HG02870 (cell line): ENCODE measurements at regions not wholly inside any gene's neighbourhood (a gene's known extent, or its start where the extent isn't known, plus 50 kb on each side); places are given as distances from the start of the nearest gene placed in this dataset.
"Not testable (repeated sequence)": the region's sequence is repeated elsewhere in the genome, so short reads cannot be mapped to it uniquely, and the experiment has no call there.

Experiments
- ATAC-seq: cut with Tn5 transposase; IDR thresholded peaks from one replicate; pipeline ENCODE4 v1.9.1; 2021; ENCODE audit warnings: mild to moderate bottlenecking, moderate library complexity; ENCODE audit not compliant: unreplicated experiment

GRCh38 chr10:2076528-2076927 is 339.2 kb upstream of the ADARB2 start:
- no peak for ATAC-seq

- ATAC-seq: no peak
Observed at GRCh38 chr10:2067015-2067414, 329.7 kb upstream of the ADARB2 start.

GRCh38 chr10:2054728-2055127 is 317.4 kb upstream of the ADARB2 start:
- no peak for ATAC-seq

- no peak for ATAC-seq
Observed at GRCh38 chr10:2053805-2054204, 316.5 kb upstream of the ADARB2 start.

GRCh38 chr10:2051108-2051507 is 313.8 kb upstream of the ADARB2 start:
- no peak for ATAC-seq

DNA sequence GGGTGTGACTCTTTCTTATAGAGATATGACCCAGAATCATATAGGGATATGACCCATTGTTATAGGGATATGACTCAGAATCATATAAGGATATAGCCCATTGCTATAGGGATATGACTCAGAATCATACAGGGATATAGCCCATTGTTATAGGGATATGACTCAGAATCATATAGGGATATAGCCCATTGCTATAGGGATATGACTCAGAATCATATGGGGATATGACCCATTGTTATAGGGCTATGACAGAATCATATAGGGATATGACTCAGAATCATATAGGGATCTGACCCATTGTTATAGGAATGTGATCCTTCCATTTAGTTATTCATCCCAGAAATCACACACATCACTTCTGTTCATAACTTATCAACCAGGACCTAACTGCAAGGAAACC is 312.2 kb upstream of the ADARB2 start:
- no peak for ATAC-seq

DNA sequence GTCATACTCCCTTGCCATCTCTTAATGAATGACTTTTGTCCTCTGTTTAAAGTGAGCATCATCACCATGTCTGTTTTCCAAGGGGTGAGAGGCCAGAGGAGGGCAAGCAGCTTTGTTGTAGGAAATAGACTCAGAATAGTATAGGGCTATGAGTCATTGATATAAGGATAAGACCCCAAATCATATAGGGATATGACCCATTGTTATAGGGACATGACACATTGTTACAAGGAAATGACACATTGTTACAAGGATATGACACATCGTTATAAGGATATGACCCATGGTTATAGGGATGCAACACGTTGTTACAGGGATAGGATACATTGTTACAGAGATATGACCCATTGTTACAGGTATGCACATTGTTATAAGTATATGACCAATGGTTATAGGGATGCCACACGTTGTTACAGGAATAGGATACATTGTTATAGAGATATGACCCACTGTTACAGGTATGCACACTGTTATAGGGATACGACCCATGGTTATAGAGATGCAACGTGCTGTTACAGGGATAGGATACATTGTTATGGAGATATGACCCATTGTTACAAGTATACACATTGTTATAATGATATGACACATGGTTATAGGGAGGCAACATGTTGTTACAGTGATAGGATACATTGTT is 311.1 kb upstream of the ADARB2 start:
- no peak for ATAC-seq

DNA sequence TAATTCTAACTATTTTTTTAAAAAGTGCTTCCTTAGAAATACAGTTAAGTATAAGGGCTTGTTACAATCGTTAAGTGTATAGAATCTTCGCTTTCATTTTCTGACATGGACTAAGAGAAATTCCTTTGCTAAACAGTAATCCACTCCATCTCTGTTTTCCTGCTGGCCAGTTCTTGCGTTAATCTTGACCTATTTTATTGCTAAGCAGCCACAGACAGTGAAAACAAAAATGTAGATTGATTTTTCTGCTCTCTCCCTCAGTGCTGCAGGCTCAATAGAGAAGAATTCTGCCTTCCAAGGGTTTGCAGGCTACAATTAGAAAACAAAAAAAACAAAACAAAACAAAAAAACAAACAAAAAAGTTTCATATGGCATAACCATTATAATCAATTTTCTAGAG is 310.4 kb upstream of the ADARB2 start:
- ATAC-seq: no peak

DNA sequence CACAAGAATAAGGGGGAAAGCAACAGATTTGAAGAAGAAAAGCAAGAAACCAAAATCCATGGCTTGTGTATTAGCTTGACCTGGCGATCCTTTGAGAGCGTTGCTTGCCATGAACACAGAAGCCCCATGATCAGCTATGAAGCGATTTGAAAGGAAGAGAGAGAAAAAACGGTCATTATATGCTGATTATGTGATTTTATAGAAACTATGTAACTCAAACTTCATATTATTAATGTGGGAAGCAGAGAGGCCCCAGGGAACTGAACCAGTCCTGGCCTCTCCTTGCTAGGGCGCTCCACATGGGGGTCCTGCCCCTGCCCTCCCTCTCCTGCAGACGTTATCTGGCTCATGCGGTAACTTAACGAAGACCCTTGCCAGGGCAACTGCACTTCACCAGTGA is 306.1 kb upstream of the ADARB2 start:
- ATAC-seq: no peak

DNA sequence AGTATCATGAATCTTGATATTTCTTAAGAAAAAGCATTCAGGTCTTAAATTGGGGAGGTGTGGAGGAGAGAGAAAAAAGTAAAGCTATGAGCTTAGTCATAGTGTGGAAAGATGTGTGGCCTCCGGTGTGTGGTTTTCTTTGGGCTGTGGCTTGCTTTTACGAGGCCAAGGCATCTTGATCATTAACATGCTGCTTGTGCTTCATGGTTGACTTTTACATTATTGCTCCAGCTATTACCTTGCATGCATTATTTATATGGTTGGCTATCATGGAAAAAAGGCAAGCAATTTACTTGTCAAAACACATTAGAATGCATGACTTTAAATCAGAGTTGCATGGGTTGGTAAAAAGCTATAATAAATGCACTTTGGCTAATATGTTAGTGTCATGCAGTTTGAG is 300.7 kb upstream of the ADARB2 start:
- ATAC-seq: no peak

DNA sequence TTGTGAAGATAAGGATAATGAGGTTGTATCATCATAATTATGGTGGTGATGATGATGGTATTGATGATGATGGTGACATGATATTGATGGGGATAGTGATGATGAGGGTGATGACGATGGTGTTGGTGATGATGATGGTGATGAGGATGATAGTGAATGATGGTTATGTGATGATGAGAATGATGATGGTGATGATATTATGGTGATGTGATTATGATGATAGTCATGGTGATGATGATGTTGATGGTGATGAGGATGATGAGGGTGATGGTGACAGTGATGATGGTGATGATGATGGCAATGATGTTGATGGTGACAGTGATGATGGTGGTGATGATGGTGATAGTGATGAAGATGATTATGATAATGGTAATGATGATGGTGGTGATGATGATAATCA is 299.9 kb upstream of the ADARB2 start:
- no peak for ATAC-seq

DNA sequence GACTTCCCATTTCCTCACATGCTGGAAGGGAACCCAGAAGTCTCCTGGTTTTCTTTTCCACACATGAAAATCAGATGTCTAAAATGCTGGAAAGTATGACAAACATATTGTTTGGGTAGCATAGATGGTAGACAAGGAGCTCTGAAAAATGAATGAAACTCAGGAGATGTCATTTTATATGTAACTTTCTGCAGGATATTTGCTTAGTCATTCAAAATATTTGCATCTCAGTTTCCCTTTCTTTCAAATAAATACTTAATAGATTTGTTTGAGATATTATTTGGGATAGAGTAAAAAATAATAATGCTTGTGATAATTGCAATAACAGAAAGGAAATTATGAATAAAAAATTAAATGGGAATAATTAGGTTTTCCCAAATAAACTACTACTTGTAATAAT is 298.9 kb upstream of the ADARB2 start:
- no peak for ATAC-seq

- no peak for ATAC-seq
Observed at GRCh38 chr10:2030046-2030445, 292.7 kb upstream of the ADARB2 start.

DNA sequence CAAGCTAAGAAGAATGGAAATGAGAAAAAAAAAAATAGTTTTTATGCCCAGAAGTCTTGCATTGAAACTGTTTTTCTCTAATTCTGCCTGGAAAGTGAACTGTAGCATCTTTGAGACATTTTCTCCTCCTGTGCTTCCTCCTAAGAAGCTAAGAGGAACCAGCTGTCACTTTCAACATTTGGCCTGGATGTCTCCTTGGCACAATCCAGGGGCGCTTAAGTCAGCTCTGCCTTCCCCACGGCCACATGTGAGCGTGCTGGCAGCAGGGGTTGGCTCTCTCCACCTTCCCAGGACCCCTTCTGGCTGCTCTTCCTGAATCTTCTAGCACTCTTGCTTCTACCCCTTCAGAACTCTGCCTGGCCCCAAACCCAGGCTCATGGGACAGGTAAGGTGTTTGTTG is 289.6 kb upstream of the ADARB2 start:
- no peak for ATAC-seq

DNA sequence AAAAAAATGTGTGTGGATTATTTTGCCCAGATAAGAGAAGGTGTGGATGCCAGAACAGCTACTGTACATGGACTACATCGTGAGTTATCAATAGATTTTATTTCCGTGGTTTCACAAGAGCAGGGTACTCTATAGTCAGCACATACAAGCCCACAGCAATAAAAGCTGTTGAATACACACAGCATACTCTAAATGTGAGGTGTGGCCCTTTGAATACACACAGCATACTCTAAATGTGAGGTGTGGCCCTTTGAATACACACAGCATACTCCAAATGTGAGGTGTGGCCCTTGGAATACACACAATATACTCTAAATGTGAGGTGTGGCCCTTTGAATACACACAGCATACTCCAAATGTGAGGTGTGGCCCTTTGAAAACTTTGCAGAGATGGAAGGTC is 287.4 kb upstream of the ADARB2 start:
- not testable (repeated sequence) for ATAC-seq

DNA sequence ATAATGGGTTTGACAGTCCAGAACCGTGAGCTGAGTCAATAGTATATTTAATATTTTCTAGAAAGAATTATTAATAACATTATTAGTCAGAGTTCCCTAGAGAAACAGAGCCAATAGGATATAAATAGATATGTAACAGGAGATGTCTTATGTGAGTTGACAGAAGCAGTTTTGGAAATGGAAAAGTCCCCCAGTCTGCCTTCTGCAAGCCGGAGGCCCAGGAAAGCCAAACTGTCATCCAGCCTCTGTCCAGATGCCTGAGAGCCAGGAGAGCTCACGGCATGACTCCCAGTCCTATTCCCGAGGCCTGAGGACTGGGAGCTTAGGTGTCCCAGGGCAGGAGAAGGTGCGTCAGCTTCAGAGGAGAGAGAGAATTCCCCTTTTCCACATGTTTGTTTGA is 286.4 kb upstream of the ADARB2 start:
- no peak for ATAC-seq

GRCh38 chr10:2022401-2022800 is 285.1 kb upstream of the ADARB2 start:
- no peak for ATAC-seq

DNA sequence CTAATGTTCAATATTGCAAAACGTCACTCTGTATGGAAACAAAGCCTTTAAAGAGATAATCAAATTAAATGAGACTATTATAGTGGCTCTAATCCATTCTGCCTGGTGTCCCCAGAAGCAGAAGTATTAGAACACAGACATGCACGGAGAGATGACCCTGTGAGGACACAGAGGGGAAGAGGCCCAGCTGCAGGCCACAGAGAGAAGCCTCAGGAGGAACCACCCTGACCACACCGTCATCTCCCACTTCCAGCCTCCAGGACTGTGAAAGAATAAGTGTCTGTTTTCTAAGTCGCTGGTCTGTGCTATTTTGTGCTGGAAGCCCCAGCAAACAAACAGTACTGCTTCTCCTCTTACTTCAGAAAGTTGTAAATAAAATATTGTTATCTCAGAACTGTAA is 283.5 kb upstream of the ADARB2 start:
- no peak for ATAC-seq

- no peak for ATAC-seq
Observed at GRCh38 chr10:2019803-2020202, 282.5 kb upstream of the ADARB2 start.

DNA sequence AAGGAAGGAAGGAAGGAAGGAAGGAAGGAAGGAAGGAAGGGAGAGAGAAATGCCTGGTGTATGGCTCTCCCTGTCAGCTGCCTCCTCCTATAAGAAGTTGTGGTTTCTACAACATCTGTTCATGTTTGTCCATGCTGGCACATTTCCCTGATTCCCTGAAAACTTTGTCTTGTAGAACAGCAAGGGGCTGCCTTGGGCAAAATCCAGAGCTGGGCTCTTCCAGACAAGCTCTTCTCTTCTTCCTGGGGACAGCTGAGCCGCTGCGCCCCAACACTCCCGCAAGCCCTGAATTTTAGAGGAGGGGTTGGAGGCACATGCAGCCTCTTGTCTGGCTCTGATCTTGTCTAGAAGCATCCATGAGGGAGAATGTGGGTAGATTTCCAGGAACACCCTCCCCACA is 282.0 kb upstream of the ADARB2 start:
- no peak for ATAC-seq

- ATAC-seq: no peak
Observed at GRCh38 chr10:2014541-2014940, 277.2 kb upstream of the ADARB2 start.

DNA sequence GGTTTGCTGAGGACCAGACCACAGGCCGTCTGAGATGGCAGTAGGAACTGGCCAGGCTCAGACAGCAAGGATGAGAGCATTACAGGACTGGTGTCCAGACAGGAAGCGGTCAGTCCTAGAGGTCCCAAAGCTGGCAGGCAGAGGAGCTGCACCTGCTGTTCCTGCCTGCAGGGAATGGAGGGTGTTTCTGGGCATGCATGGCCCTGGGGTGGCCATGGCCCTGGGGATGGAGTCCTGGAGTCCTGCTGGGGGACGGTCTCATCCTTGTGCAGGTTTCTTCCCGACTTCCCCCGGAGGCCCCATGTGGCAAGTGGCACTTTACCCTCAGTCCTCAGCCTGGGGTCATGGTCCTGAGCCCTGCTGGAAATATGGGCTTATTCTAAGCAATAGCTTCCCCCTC is 274.9 kb upstream of the ADARB2 start:
- no peak for ATAC-seq

GRCh38 chr10:2011106-2011716 is 273.9 kb upstream of the ADARB2 start:
- ATAC-seq: no peak
